H9 (cell line): ENCODE measurements at regions not wholly inside any gene's neighbourhood (a gene's known extent, or its start where the extent isn't known, plus 50 kb on each side); places are given as distances from the start of the nearest gene placed in this dataset.

ENCODE experiments used
- DNase-seq: peaks from one replicate; pipeline ENCODE4 v3.0.0-alpha.2; 2017
- H2AFZ ChIP-seq: one replicate; pipeline ENCODE4 v1.6.1; 2013; ENCODE audit warnings: mild to moderate bottlenecking, low read length, control low read depth, moderate library complexity
- H2AK5ac ChIP-seq: 2 replicates; pipeline ENCODE4 v1.6.1; 2013; ENCODE audit warnings: low read length, control low read depth, mixed read lengths; ENCODE audit not compliant: insufficient read length
- H2BK120ac ChIP-seq: one replicate; pipeline ENCODE4 v1.6.1; 2013; ENCODE audit warnings: low read depth, mild to moderate bottlenecking, low read length, control low read depth, inconsistent platforms; ENCODE audit not compliant: poor library complexity, severe bottlenecking
- H2BK12ac ChIP-seq: 2 replicates; pipeline ENCODE4 v1.6.1; 2013; ENCODE audit warnings: low read length, control low read depth, mixed read lengths, low read depth; ENCODE audit not compliant: insufficient read length
- H2BK15ac ChIP-seq: 2 replicates; pipeline ENCODE4 v1.6.1; 2013; ENCODE audit warnings: low read depth, low read length, control low read depth
- H2BK20ac ChIP-seq: one replicate; pipeline ENCODE4 v1.6.1; 2013; ENCODE audit warnings: low read depth, mild to moderate bottlenecking, low read length, control low read depth, inconsistent platforms; ENCODE audit not compliant: poor library complexity, severe bottlenecking
- H2BK5ac ChIP-seq: 2 replicates; pipeline ENCODE4 v1.6.1; 2013; ENCODE audit warnings: low read length, control low read depth, mixed read lengths; ENCODE audit not compliant: insufficient read length
- H3K14ac ChIP-seq: 2 replicates; pipeline ENCODE4 v1.6.1; 2013; ENCODE audit warnings: low read length, control low read depth; ENCODE audit not compliant: insufficient read depth
- H3K18ac ChIP-seq: 2 replicates; pipeline ENCODE4 v1.6.1; 2013; ENCODE audit warnings: low read depth, mild to moderate bottlenecking, mixed read lengths, low read length, control low read depth; ENCODE audit not compliant: insufficient read length
- H3K23ac ChIP-seq: 2 replicates; pipeline ENCODE4 v1.6.1; 2013; ENCODE audit warnings: low read length, control low read depth, mixed read lengths, low read depth; ENCODE audit not compliant: insufficient read length
- H3K23me2 ChIP-seq: 2 replicates; pipeline ENCODE4 v1.6.1; 2013; ENCODE audit warnings: low read depth, mild to moderate bottlenecking, mixed read lengths, low read length, control low read depth; ENCODE audit not compliant: insufficient read length, poor library complexity, severe bottlenecking
- H3K27ac ChIP-seq: 2 replicates; pipeline ENCODE4 v1.5.1; 2013; ENCODE audit warnings: low read length, control low read depth, mixed read lengths, low read depth; ENCODE audit not compliant: insufficient read length
- H3K27me3 ChIP-seq: 2 replicates; pipeline ENCODE4 v1.6.1; 2013; ENCODE audit warnings: low read length, control low read depth, inconsistent platforms; ENCODE audit not compliant: insufficient read depth
- H3K4ac ChIP-seq: 2 replicates; pipeline ENCODE4 v1.6.1; 2013; ENCODE audit warnings: low read depth, mild to moderate bottlenecking, control low read depth, inconsistent platforms, low read length, moderate library complexity
- H3K4me1 ChIP-seq: 2 replicates; pipeline ENCODE4 v1.6.1; 2013; ENCODE audit warnings: low read length, control low read depth, inconsistent platforms; ENCODE audit not compliant: insufficient read depth
- H3K4me2 ChIP-seq: 2 replicates; pipeline ENCODE4 v1.6.1; 2013; ENCODE audit warnings: low read length, control low read depth, mixed read lengths; ENCODE audit not compliant: insufficient read length, insufficient read depth
- H3K56ac ChIP-seq: 2 replicates; pipeline ENCODE4 v1.6.1; 2013; ENCODE audit warnings: low read depth, mild to moderate bottlenecking, mixed read lengths, low read length, control low read depth; ENCODE audit not compliant: insufficient read length
- H3K79me1 ChIP-seq: 2 replicates; pipeline ENCODE4 v1.6.1; 2013; ENCODE audit warnings: low read depth, mild to moderate bottlenecking, moderate library complexity, low read length, control low read depth, inconsistent platforms; ENCODE audit not compliant: insufficient read depth, poor library complexity, severe bottlenecking
- H3K79me2 ChIP-seq: 2 replicates; pipeline ENCODE4 v1.6.1; 2013; ENCODE audit warnings: low read length, control low read depth, inconsistent platforms; ENCODE audit not compliant: insufficient read depth
- H3K9ac ChIP-seq: 2 replicates; pipeline ENCODE4 v1.6.1; 2013; ENCODE audit warnings: low read length, control low read depth, mixed read lengths; ENCODE audit not compliant: insufficient read length; ENCODE audit errors: extremely low read depth
- H3K9me3 ChIP-seq: one replicate; pipeline ENCODE4 v1.6.1; 2013; ENCODE audit warnings: low read depth, low read length, inconsistent platforms; ENCODE audit not compliant: control insufficient read depth
- H3T11ph ChIP-seq: one replicate; pipeline ENCODE4 v1.6.1; 2013; ENCODE audit warnings: mild to moderate bottlenecking, low read length, control low read depth, inconsistent platforms
- H4K20me1 ChIP-seq: one replicate; pipeline ENCODE4 v1.6.1; 2013; ENCODE audit not compliant: control insufficient read depth, insufficient read length, insufficient read depth
- H4K5ac ChIP-seq: 2 replicates; pipeline ENCODE4 v1.6.1; 2013; ENCODE audit warnings: low read depth, mild to moderate bottlenecking, mixed read lengths, low read length, control low read depth; ENCODE audit not compliant: insufficient read length
- H4K8ac ChIP-seq: replicated peaks from 2 replicates; pipeline ENCODE4 v1.6.1; 2013; ENCODE audit warnings: low read length, control low read depth, mixed read lengths, low read depth; ENCODE audit not compliant: insufficient read length
- H4K91ac ChIP-seq: 2 replicates; pipeline ENCODE4 v1.6.1; 2013; ENCODE audit warnings: low read depth, mild to moderate bottlenecking, moderate library complexity, mixed read lengths, low read length, control low read depth; ENCODE audit not compliant: insufficient read length
- H3K27ac Mint-ChIP-seq, 3 experiments: 2 replicates in 2 of 3; 3 replicates in 1 of 3; pipeline ENCODE4 v1.8.0; 2020 to 2021; ENCODE audit warnings: mixed read lengths in 3 of 3, mild to moderate bottlenecking in 1 of 3, moderate library complexity in 1 of 3
- H3K27me3 Mint-ChIP-seq: 2 replicates; pipeline ENCODE4 v1.8.0; 2021; ENCODE audit warnings: low read depth, mild to moderate bottlenecking, moderate library complexity, mixed read lengths
- H3K36me3 Mint-ChIP-seq, 3 experiments: 2 replicates in 2 of 3; 3 replicates in 1 of 3; pipeline ENCODE4 v1.8.0; 2020 to 2021; ENCODE audit warnings: low read depth in 3 of 3, mixed read lengths in 3 of 3; ENCODE audit not compliant: insufficient read depth in 1 of 3
- H3K4me1 Mint-ChIP-seq, 2 experiments: 2 replicates each; pipeline ENCODE4 v1.8.0; 2020; ENCODE audit warnings: mixed read lengths in 2 of 2
- H3K4me3 Mint-ChIP-seq, 2 experiments: 2 replicates in 1 of 2; 3 replicates in 1 of 2; pipeline ENCODE4 v1.8.0; 2020 to 2021; ENCODE audit warnings: mild to moderate bottlenecking in 2 of 2, mixed read lengths in 2 of 2, moderate library complexity in 1 of 2
- H3K9me3 Mint-ChIP-seq, 2 experiments: 2 replicates in 1 of 2; 3 replicates in 1 of 2; pipeline ENCODE4 v1.8.0; 2020; ENCODE audit warnings: mild to moderate bottlenecking in 2 of 2, mixed read lengths in 2 of 2, moderate library complexity in 1 of 2
- WGBS: extraction: QIAGEN DNeasy Blood & Tissue Kit; methylation state at CpG from one replicate; pipeline ENCODE4 v1.1.7; 2013; ENCODE audit warnings: missing lambda C conversion rate, low lambda C conversion rate, mixed read lengths; ENCODE audit not compliant: insufficient read length; ENCODE audit errors: extremely low coverage; 5-methylcytosine and 5-hydroxymethylcytosine counted together
- TF ChIP-seq, protein P1 (sequence below): fragments of 200-600 bp; sonication (generic); conservative IDR thresholded peaks from 3 replicates; pipeline ENCODE4 v1.8.0; 2021; ENCODE audit warnings: antibody characterized with exemption, mild to moderate bottlenecking

GRCh38 chr9:20250791-20251190, 371.5 kb downstream of the MLLT3 start:
- H4K5ac ChIP-seq = no peak overlapping the region
- H4K8ac ChIP-seq = no peak overlapping the region
- no peaks in the 10 kb centered on the region for H3K79me1 ChIP-seq
- H2BK12ac ChIP-seq = no peak overlapping the region
- no peak overlapping the region for H2AFZ ChIP-seq
- no peak overlapping the region for H2BK120ac ChIP-seq
- H3K36me3 Mint-ChIP-seq = peaks cover 0 to 9% (median 1%) of the 10 kb centered on the region in 3 experiments; a peak in 2 of 7 replicates
- H3K27me3 Mint-ChIP-seq = peaks cover 8% of the 10 kb centered on the region
- H4K20me1 ChIP-seq = no peaks in the 10 kb centered on the region
- H2BK5ac ChIP-seq = no peak overlapping the region
- no peaks in the 10 kb centered on the region for H3K27me3 ChIP-seq
- no peak overlapping the region for H3T11ph ChIP-seq
- H3K4ac ChIP-seq = no peak overlapping the region
- DNase-seq = no peak
- no peaks in the 10 kb centered on the region for H3K9me3 ChIP-seq
- H4K91ac ChIP-seq = no peak overlapping the region
- H3K14ac ChIP-seq = no peak overlapping the region
- peaks cover 9 to 10% of the 10 kb centered on the region in 2 experiments for H3K4me1 Mint-ChIP-seq
- no peak overlapping the region for H2BK20ac ChIP-seq
- H3K9ac ChIP-seq = no peak overlapping the region
- H3K18ac ChIP-seq = no peak overlapping the region
- H3K4me3 Mint-ChIP-seq = no peak overlapping the region
- H3K27ac ChIP-seq = no peak overlapping the region
- no peaks in the 10 kb centered on the region for H3K23me2 ChIP-seq
- H2BK15ac ChIP-seq = no peak overlapping the region
- H3K79me2 ChIP-seq = no peaks in the 10 kb centered on the region
- WGBS = no CpG with 5 or more reads among the region's 6 CpGs
- no peak overlapping the region for H3K56ac ChIP-seq
- no peak overlapping the region for H2AK5ac ChIP-seq
- H3K9me3 Mint-ChIP-seq = peaks cover 0 to 5% of the 10 kb centered on the region in 2 experiments; a peak in 3 of 5 replicates
- H3K27ac Mint-ChIP-seq = no peak overlapping the region
- no peak overlapping the region for H3K4me2 ChIP-seq
- TF ChIP-seq, protein P1, sequence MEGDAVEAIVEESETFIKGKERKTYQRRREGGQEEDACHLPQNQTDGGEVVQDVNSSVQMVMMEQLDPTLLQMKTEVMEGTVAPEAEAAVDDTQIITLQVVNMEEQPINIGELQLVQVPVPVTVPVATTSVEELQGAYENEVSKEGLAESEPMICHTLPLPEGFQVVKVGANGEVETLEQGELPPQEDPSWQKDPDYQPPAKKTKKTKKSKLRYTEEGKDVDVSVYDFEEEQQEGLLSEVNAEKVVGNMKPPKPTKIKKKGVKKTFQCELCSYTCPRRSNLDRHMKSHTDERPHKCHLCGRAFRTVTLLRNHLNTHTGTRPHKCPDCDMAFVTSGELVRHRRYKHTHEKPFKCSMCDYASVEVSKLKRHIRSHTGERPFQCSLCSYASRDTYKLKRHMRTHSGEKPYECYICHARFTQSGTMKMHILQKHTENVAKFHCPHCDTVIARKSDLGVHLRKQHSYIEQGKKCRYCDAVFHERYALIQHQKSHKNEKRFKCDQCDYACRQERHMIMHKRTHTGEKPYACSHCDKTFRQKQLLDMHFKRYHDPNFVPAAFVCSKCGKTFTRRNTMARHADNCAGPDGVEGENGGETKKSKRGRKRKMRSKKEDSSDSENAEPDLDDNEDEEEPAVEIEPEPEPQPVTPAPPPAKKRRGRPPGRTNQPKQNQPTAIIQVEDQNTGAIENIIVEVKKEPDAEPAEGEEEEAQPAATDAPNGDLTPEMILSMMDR = no peak
- no peak overlapping the region for H3K23ac ChIP-seq
- H3K4me1 ChIP-seq = no peaks in the 10 kb centered on the region
